Astrocyte (in vitro differentiated cells and primary cell): ENCODE measurements at regions not wholly inside any gene's neighbourhood (a gene's known extent, or its start where the extent isn't known, plus 50 kb on each side); places are given as distances from the start of the nearest gene placed in this dataset.

Experiments
- CTCF ChIP-seq: IDR thresholded peaks from 2 replicates; pipeline ENCODE4 v1.5.1; 2011; ENCODE audit warnings: low read depth, mild to moderate bottlenecking, inconsistent platforms, low read length, moderate library complexity; ENCODE audit not compliant: insufficient read depth
- EZH2 ChIP-seq: IDR thresholded peaks from 2 replicates; pipeline ENCODE4 v1.6.1; 2012; ENCODE audit warnings: mild to moderate bottlenecking, low read length, inconsistent platforms; ENCODE audit not compliant: insufficient read depth

- TF ChIP-seq EZH2 (no peak), CTCF (no peak)
Measured at GRCh38 chr1:195584870-195585624, 1023.2 kb downstream of the KCNT2 start.
